Activated CD8-positive, alpha-beta memory T cell treated with anti-CD3 and anti-CD28 coated beads, Interleukin-2, amount 50 U/mL, for 24 hours (primary cell): ENCODE measurements at regions not wholly inside any gene's neighbourhood (a gene's known extent, or its start where the extent isn't known, plus 50 kb on each side); places are given as distances from the start of the nearest gene placed in this dataset.

Experiments used
- DNase-seq: peaks from one replicate; pipeline ENCODE4 v3.0.0-alpha.2; 2020; ENCODE audit errors: extremely low read depth

GRCh38 chr7:155995183-155995612, 182.9 kb upstream of the SHH start:
- no peak for DNase-seq

GRCh38 chr7:155994279-155994811, 182.1 kb upstream of the SHH start:
- DNase-seq, result no peak

DNA sequence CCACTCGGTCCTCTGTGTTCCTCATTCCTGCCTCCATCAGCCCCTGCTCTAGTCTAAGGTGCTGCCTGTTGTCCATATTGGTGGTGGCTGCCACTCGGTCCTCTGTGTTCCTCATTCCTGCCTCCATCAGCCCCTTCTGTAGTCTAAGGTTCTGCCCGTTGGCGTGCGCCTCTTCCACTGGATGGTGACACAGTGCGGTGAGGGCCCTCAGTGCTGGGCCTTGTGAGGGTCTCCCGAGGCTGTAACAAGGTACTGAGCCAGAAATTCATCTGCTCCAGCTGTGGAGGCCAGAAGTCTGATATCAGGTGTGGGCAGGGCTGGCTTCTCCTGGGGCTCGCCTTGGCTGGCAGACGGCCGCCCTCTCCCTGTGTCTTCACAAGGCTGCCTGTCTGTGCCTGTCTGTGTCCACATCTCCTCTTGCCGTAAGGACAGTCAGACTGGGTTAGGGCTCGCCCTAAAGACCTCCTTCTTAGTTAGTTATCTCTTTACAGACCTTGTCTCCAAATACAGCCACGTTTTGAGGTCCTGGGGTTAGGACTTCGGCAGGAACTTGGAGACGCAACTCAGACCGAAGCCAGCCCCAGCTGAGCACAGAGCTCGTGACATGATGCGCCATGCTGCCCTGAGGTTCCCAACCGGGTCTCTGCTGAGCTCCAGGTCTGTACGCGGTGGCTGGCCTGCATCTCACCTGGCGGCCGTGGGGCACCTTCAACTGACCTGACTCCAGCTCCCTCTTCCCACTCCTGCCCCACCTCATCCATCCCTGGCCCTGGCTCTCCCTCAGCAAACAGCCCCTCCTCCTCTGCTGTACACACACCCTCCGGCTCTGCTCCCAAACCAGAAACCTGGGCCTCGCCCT, 181.4 kb upstream of the SHH start:
- no peak for DNase-seq

GRCh38 chr7:155992974-155993373, 180.7 kb upstream of the SHH start:
- no peak for DNase-seq

DNA sequence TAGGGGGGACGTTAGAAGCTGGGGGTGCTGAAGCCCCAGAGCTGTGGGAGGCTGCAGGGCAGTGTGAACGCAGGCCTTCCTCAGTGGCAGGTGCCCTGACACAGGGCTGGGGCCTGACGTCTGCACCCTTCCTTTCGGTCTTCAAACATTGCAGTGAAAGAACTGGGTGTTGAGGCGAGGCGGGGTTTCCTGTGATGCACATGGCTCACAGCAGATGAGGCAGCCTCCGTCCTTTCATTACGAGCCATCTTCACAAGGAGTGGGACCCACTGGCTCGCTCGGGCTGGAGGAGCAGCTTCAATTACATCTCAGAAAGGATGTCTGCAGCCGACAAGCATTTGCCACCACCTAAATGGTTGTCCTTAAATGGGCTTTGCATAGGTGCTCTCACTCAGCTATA, 180.3 kb upstream of the SHH start:
- DNase-seq, result no peak

DNA sequence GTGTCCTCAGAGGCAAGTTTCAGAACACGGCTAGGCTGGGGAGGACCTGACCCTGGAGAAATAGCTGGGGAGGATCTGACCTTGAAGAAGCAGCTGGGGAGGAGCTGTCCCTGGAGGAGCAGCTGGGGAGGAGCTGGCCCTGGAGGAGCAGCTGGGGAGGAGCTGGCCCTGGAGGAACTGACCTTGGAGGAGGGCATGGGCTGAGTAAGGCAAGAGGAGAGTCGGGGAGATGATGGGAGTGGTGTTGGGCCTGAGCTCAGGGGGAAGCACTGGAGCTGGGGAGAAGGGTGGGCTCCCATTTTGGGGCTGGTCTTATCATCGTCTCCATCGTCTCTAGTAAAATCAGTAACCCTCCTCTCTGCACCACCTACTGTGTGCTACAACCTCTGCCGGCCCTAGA, 179.8 kb upstream of the SHH start:
- no peak for DNase-seq

DNA sequence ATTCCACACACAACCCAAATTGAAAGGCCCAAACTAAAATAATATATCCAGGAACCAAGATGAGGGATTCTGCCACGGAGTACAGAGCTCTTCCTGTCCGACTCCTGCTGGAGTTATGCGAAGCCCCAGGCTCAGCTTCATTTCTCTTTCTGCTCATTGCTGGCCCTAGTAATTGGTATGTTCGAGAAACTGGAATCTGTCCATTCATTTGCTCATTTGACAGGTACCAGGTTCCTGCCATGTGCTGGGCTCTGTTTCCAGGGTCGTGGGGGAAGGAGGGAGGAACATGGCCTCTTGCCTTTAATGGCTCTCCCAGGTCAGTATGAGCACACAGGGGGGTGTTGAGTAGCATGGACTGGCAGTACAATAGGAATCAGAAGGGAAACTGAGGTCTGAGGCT, 179.2 kb upstream of the SHH start:
- DNase-seq, result no peak

DNA sequence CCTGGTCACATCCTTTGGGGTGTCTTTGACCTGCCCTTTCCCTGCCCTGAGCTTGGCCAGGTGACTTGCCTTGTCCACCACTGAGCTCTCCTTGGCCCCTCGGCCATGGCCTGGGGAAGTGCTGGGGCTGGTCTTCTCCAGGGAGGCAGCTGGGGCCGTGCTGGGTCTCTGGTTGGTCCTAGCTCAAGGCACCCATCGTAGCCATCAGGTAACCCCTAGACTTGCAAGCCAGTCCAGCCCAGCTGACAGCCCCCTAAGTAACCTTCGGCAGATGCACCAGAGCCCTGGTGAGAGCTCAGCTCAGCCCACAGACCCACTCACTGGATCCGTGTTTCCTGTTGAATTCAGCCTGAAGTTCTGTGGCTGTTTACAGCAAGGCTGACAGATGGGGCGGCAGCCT, 176.2 kb upstream of the SHH start:
- DNase-seq, result no peak

DNA sequence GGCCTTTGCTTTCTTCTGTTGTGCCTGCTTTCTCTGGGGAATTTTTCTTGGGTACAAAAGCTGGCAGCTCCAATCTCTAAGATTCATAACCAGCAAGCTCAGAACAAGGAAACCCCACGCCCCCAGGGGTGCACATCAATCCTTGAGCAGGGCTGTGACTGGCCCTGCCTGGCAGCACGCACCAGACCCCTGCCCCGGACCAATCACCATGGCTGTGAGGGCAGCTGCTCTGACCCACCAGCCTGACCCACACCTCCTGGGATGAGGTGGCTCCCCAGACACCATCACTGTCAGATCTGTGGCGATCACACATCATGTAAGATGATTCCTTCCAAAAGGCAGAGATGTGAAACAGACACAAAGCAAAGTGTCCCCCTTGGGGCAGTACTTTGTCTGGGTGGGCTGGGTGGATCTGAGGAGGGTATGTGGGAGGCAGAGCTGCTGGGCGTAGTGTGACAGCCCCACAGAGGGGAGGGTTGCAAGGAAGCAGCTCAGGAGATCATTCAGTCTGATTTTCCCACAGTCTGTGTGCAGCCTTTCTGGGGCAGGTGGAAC, 175.5 kb upstream of the SHH start:
- DNase-seq, result no peak

DNA sequence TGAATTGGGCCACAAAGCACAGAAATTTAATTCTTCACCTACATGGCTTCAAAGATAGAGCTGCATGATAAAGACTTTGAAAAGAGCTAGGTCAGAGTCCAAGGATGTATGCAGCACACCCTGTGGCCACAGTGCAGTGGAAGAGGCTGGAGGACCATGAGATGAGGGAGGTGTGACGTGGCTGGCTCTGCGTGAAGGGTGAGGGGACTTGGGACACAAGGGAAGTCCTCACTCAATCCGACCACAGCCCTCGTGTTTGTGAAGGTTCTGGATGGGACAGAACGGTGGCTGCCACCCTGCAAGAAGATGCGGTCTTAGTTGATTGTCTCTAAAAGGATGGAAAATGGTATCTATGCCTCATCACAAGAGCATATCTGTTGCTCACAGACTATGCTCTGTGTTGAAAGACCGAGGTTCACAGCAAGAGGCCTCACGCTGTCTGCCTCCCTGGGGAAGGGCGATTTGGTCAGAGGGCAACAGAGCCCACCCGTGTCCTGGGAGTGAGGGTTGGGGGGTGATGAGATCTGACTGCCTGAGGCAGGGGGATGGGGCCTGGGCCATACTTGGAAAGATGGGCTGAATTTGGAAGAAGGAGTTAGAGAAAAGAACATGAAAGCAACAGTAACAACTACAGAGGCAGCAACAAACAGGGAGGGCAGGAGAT, 174.4 kb upstream of the SHH start:
- DNase-seq, result no peak

DNA sequence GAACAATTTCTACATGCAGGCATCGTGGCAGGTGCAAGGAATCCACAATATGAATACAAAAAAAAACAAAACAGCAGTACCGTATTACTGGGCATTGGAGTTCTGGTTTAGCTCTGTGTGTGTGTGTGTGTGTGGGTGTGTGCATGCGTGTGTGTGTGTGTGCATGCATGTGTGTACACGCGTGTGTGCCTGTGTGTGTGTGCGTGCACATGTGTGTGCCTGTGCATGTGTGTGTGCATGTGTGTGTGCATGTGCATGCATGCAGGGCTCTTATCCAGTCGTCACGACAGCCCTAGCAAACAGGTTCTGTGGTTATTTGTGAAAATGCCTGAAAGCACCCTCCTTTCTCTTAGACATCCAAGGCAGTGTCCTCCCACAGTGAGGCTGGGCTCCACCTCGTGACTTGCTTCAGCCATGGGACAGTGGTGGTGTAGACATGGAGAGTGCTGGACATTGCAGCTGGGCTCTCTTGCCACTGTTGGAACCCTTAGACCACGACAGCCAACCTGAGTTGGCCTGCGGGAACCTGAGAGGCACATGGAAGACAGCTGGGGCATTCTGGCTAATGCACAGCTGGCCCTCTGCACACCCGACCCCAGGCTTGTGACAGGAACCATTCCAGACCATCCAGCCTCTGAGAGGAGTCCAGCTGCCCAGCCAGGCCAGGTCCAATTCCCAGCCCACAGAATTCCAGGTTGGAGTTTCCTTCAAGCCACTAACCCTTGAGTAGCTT, 173.4 kb upstream of the SHH start:
- no peak for DNase-seq

- no peak for DNase-seq
These were observed 172.5 kb upstream of the SHH start for GRCh38 chr7:155984609-155985405.

- no peak for DNase-seq
These were observed 171.8 kb upstream of the SHH start for GRCh38 chr7:155984028-155984580.

GRCh38 chr7:155983176-155983815, 171.0 kb upstream of the SHH start:
- no peak for DNase-seq

DNA sequence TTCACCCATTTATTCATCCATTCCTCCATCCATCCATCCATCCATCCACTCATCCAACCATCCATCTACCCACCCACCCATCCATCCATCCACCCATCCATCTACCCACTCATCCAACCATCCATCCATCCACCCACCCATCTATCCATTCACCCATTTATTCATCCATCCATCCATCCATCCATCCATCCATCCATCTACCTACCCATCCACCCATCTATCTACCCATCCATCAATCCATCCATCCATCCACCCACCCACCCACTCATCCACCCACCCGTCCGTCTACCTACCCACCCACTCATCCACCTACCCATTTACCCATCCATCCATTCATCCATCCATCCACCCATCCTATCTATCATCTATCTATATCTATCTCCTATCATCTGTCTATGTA, 169.4 kb upstream of the SHH start:
- no peak for DNase-seq

DNA sequence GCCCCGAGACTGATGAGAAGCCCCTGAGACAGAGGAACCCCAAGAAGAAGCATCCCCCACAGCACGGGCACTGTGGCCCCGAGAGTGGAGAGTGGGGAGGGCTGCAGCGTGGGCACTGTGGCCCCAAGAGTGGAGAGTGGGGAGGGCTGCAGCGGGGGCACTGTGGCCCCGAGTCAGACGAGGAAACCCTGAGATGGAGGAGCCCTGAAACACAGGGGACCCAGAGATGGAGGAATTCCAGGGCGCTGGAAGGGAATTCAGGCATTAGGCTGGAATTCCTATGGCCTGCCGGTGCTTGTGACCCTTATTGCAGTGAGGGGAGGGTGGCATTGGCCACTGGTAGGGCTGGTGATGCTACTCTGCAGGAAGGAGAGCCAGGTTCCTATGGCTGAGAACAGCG, 168.6 kb upstream of the SHH start:
- DNase-seq, result no peak

DNA sequence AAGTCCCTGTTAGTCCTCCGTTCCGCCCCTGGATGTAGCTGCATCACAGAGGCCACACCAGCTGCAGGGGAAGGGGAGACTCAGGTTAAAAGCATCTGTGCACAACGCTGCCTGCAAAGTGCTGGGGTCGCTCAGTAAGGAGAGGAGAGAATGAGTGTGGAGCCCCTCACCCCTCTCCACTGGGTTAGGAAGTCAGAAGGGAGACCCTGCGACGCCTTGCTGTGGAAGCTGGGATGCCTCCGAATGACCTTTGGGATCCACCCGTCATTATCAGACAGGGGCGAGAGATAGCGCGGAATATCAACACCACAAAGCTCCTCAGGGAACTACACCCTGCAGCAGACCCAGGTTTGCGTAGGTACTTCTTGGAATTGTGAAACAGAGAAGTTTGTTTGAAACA, 167.7 kb upstream of the SHH start:
- no peak for DNase-seq

GRCh38 chr7:155979566-155979965, 167.3 kb upstream of the SHH start:
- no peak for DNase-seq

- no peak for DNase-seq
These were observed 163.2 kb upstream of the SHH start for GRCh38 chr7:155975490-155975889.

DNA sequence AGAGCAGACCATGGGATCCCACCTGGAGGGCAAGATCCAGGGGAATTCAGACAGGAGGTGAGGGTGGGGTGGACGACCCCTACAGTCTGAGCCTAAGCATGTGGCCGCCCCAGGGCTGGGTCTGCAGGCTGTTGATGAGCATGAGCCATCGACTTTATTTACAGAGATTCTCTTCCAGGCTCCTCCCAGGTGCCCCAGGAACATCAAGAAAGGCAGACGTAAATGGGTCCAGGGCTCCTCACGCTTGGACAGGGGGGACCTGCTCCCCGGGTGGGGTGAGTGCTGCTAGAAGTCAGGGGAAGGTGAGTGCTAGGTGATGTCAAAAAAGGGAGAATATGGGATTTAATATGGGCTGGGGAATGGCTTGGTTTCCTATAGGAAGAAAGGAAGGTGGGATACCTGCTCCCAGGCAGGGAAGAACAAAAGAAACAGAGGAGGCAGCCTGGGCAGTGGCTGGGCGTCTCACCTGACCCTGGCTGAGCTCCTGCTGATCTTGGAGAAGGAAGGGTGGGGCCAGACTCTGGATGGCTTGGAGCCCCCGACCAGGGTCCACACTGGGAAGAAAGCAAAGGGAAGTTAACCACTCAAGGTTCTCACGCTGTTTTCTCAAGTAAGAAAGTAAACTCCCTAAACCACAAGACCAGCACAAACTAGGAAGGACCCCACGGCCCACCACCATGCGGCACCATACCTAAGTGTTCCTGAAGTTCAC, 162.1 kb upstream of the SHH start:
- no peak for DNase-seq
